OCI-LY1 (cell line): ENCODE measurements at regions not wholly inside any gene's neighbourhood (a gene's known extent, or its start where the extent isn't known, plus 50 kb on each side); places are given as distances from the start of the nearest gene placed in this dataset.

Experiments used
- CTCF ChIP-seq: fragments of 200-600 bp; sonication (generic), shearing (Covaris generic); IDR thresholded peaks from 2 replicates; pipeline ENCODE4 v1.5.1; 2017; ENCODE audit warnings: mild to moderate bottlenecking, antibody characterized with exemption, low read length, moderate library complexity, mixed read lengths
- EZH2 ChIP-seq: fragments of 200-600 bp; sonication (generic), shearing (Covaris generic); IDR thresholded peaks from 2 replicates; pipeline ENCODE4 v1.8.0; 2017; ENCODE audit warnings: borderline replicate concordance, mixed run types, mild to moderate bottlenecking, antibody characterized with exemption, low read length, moderate library complexity, mixed read lengths

- no peak for TF ChIP-seq CTCF
- no peak for TF ChIP-seq EZH2
These were observed 324.6 kb upstream of the DIO3 start for GRCh38 chr14:101236496-101237251.
